ENCODE measurements at regions not wholly inside any gene's neighbourhood (a gene's known extent, or its start where the extent isn't known, plus 50 kb on each side); places are given as distances from the start of the nearest gene placed in this dataset.

GRCh38 chr15:25544076-25544475 lies 105.3 kb upstream of the UBE3A start:
- no peak for TF ChIP-seq CTCF (IDR thresholded peaks at IDR 0.05)
- no peak for TF ChIP-seq POLR2A (IDR thresholded peaks at IDR 0.05)

Measured in thyroid gland (tissue), 4 donors.